Muscle layer of duodenum (tissue), 2 donors: ENCODE measurements at regions not wholly inside any gene's neighbourhood (a gene's known extent, or its start where the extent isn't known, plus 50 kb on each side); places are given as distances from the start of the nearest gene placed in this dataset.
"Not testable (repeated sequence)": the region's sequence is repeated elsewhere in the genome, so short reads cannot be mapped to it uniquely, and the experiment has no call there.

ENCODE experiments used
- H3K27ac ChIP-seq: one replicate; pipeline ENCODE4 v1.7.0; 2013; ENCODE audit warnings: mild to moderate bottlenecking, low read length
- H3K27me3 ChIP-seq: one replicate; pipeline ENCODE4 v1.7.0; 2013; ENCODE audit warnings: low read depth, mild to moderate bottlenecking, control low read depth, low read length
- H3K36me3 ChIP-seq, 2 donors: one replicate each; pipeline ENCODE4 v1.7.0; 2013; ENCODE audit warnings: low read length in 2 of 2, control low read depth in 1 of 2, mild to moderate bottlenecking in 1 of 2; ENCODE audit not compliant: insufficient read depth in 2 of 2, control insufficient read depth in 1 of 2
- H3K4me1 ChIP-seq, 2 donors: one replicate each; pipeline ENCODE4 v1.7.0; 2013; ENCODE audit warnings: low read length in 2 of 2, mild to moderate bottlenecking in 2 of 2, control low read depth in 1 of 2, moderate library complexity in 1 of 2; ENCODE audit not compliant: insufficient read depth in 2 of 2, control insufficient read depth in 1 of 2
- H3K4me3 ChIP-seq, 2 donors: one replicate each; pipeline ENCODE4 v1.7.0; 2013; ENCODE audit warnings: low read length in 2 of 2, low read depth in 1 of 2, mild to moderate bottlenecking in 1 of 2
- H3K9me3 ChIP-seq, 2 donors: one replicate each; pipeline ENCODE4 v1.7.0; 2013; ENCODE audit warnings: low read length in 2 of 2, control low read depth in 1 of 2, mild to moderate bottlenecking in 1 of 2; ENCODE audit not compliant: control insufficient read depth in 1 of 2
- donor health status: healthy.

DNA sequence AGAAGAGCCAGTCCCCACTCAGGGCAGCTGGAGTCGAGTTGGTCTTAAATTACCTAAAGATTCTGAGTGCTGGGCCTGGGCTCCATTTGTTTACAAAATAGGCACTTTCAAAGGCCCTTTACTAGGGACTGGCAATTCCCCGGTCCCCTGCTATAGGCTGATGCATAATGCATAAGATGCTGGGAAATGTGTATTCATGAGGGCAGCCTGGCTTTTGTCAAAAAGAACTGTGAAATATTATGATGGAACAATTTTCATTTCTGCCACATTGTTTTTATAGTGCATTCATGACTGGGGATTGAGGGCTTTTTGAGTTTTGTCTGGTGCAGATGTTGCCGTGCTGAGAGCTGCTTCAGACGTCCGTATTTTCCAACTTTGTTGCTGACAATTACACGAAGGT, 617.0 kb upstream of the CDH5 start:
- Histone ChIP-seq H3K4me3 (no peak overlapping the region), H3K27me3 (no peaks in the 10 kb centered on the region), H3K36me3 (no peaks in the 10 kb centered on the region), H3K27ac (no peak overlapping the region), H3K4me1 (no peaks in the 10 kb centered on the region), H3K9me3 (no peaks in the 10 kb centered on the region)

DNA sequence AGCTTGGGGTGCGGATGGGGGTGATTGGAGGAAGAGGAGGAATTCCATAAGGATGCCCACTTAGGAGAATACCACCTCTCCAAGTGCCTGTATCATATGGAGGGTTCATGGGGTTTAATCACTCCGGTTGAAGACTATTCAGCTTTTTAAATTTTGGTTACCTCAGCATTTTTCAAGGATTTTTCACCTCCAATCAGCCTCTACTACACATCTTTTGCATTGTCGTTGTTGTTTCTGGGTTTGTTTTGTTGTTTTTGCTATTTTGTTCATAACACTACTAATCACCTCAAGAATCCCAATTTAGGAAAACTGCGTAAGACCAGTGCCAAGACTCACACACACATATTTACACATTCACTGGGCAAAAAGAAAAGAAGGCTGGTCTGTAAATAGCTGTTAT, 619.5 kb upstream of the CDH5 start:
- no peaks in the 10 kb centered on the region for H3K27me3 ChIP-seq

DNA sequence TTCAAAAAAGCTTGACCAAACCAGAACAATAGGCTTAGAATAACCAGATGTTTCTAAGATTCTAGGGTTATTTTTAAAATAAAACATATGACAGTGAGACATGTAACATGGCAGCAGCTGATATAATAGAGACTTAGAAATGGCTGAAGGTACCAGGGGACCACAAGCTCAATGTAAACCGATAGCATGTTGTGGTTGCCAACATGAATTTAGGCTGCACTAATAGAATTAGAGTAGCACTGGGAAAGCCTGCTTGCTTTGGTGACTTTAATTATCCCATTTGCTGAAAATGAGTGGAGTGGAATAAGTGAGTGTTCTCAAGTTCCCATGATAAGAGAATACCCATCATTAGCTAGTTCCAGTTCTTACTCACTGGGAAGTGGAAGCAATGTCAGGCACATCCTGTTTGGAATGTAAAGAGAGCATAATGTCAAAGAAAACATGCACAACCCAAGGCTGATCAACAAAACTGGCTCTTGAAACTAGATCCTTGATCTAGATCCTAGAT, 621.2 kb upstream of the CDH5 start:
- Histone ChIP-seq H3K9me3 (no peaks in the 10 kb centered on the region), H3K4me3 (no peak overlapping the region), H3K36me3 (no peaks in the 10 kb centered on the region), H3K27ac (no peak overlapping the region), H3K4me1 (no peaks in the 10 kb centered on the region), H3K27me3 (no peaks in the 10 kb centered on the region)

More for the DNA sequence above, 619.5 kb upstream of the CDH5 start:
- no peaks in the 10 kb centered on the region for H3K36me3 ChIP-seq
- no peak overlapping the region for H3K4me3 ChIP-seq
- H3K27ac ChIP-seq = no peak overlapping the region
- no peaks in the 10 kb centered on the region for H3K4me1 ChIP-seq
- H3K9me3 ChIP-seq = no peaks in the 10 kb centered on the region

DNA sequence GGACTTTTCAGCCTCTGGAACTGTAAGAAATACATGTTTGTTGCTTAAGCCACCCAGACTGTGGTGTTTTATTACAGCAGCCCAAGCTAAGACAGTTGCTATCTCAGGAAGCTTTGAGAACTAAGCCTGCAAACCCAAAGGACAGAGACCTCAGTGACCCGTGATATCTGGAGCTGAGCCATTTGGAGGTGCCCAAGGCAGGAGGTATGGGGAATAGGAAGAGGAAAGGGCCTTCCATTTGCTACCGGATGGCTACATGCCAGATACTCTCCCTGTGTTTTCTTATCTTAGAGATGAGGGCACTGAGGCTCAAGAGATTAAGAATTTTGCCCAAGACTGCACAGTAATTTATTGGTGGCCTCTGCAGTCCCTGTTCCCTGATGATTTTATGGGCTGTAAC, 622.1 kb upstream of the CDH5 start:
- H3K4me3 ChIP-seq = no peak overlapping the region
- no peaks in the 10 kb centered on the region for H3K9me3 ChIP-seq
- no peaks in the 10 kb centered on the region for H3K36me3 ChIP-seq
- no peaks in the 10 kb centered on the region for H3K27me3 ChIP-seq
- H3K27ac ChIP-seq = no peak overlapping the region
- H3K4me1 ChIP-seq = no peaks in the 10 kb centered on the region

DNA sequence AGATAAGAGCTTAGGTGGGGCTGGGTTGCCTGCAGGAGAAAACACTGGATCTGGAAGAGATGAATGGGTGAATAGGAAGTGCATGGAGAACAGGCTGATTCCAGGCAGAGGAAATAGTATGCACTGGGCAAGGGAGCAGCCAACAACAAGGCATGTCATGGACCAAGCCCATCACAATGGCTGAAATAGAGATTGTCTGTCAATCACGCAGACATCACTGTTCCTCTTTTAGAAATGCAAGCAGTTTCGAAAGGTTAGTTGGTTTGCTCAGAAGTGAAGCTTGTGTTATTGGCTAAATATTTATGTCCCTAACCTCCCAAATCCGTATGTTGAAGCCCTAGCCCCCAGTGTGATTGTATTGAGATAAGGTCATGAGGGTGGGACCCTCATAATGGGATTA, 621.7 kb upstream of the CDH11 start:
- no peak overlapping the region for H3K4me3 ChIP-seq
- H3K36me3 ChIP-seq = no peaks in the 10 kb centered on the region
- H3K27me3 ChIP-seq = no peaks in the 10 kb centered on the region
- H3K9me3 ChIP-seq = no peaks in the 10 kb centered on the region
- H3K4me1 ChIP-seq = no peaks in the 10 kb centered on the region
- no peak overlapping the region for H3K27ac ChIP-seq

DNA sequence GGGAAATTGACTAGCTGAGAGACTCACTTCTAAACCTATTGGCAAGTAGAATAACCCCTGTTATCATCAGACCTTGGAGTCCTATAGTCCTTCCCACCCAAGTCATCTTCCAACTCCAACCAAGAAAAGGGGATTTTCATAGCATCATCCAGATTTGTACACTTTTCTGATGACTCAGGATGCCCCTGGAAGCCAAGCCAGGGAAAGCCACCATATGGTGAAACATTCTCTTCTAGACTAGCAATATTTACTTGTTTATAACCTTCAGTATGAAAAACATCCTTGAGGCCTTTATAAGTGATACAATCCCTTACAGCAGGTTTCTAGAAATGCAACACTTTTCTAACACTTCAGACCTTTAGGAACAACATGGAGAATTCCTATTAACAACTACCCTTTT, 618.8 kb upstream of the CDH11 start:
- H3K36me3 ChIP-seq = no peaks in the 10 kb centered on the region

DNA sequence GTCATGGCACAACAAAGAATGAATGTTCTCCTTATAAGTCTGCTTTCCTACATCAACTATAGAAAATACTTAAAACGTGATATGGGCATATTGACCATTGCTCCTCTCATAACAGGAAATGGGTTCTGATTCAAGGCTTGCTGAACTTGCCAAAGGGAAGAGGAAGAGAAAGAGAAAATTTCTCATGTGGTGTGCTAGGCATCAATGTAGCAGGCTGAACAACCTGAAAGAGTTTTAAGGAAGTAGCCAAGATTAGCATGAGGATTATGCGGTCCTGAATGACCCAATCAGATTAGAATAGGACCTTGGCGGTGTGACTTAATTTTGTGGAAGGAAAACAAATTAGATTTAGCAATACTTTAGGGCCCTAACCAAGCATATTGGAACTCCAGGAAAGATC, 617.7 kb upstream of the CDH11 start:
- Histone ChIP-seq H3K36me3 (no peaks in the 10 kb centered on the region), H3K4me3 (no peak overlapping the region), H3K27ac (no peak overlapping the region), H3K4me1 (no peaks in the 10 kb centered on the region), H3K27me3 (no peaks in the 10 kb centered on the region), H3K9me3 (no peaks in the 10 kb centered on the region)

More for the DNA sequence above, 618.8 kb upstream of the CDH11 start:
- Histone ChIP-seq H3K4me3 (no peak overlapping the region), H3K9me3 (no peaks in the 10 kb centered on the region), H3K4me1 (no peaks in the 10 kb centered on the region), H3K27ac (no peak overlapping the region), H3K27me3 (no peaks in the 10 kb centered on the region)

DNA sequence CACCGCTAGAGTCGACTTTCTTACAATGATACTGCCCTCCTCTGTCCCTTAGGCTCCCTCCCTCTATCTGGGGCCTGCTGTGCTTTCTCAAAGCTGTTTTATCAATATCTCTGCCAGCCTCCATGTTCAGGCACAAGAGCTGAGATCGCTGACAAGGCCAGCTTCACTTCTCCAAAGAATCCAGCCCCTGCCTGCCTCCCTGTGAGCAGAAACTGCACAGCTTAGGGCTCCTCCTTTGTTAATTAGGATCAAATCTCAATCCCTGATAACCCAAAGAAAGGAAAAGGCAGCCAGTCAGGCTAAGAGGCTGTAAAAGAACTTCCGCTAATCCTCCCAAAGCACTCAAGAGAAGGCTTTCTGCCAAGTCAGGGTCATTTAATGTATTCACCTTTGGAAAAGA, 616.0 kb upstream of the CDH11 start:
- H3K27me3 ChIP-seq = no peaks in the 10 kb centered on the region
- no peak overlapping the region for H3K4me3 ChIP-seq
- H3K4me1 ChIP-seq = no peaks in the 10 kb centered on the region
- H3K36me3 ChIP-seq = no peaks in the 10 kb centered on the region
- H3K27ac ChIP-seq = no peak overlapping the region
- no peaks in the 10 kb centered on the region for H3K9me3 ChIP-seq

DNA sequence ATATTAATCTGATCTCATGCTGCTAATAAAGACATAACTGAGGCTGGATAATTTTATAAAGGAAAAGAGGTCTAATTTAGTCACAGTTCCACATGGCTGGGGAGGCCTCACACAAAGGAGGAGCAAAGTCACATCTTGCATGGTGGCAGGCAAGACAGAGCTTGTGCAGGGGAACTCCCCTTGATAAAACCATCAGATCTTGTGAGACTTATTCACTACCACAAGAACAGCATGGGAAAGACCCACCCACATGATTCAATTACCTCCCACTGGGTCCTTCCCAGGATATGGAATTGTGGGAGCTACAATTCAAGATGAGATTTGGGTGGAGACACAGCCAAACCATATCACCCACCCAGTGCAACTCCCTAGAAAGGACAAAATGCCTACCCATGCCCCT, 613.8 kb upstream of the CDH11 start:
- not testable (repeated sequence) for H3K4me1 ChIP-seq, H3K27ac ChIP-seq, H3K4me3 ChIP-seq, H3K27me3 ChIP-seq, H3K9me3 ChIP-seq, H3K36me3 ChIP-seq

DNA sequence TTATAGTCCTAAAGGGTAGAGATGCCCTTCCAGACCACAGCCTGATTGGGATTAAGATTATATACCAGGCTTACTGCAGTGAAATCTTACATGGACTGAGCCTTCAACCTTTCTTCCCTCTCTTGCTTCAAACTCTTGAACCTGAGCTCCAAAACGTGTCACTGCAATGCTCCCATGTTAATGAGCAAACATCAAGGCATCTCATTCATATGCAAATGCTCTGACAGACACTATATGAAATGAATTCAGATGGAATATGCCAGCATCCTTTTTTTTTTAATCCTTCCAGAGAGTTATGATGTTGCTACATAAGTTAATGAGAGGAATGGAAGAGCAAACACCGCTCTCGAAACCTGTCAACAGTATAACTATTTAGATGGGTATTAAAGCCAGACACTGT, 611.9 kb upstream of the CDH11 start:
- Histone ChIP-seq H3K27me3 (no peaks in the 10 kb centered on the region), H3K4me3 (no peak overlapping the region), H3K4me1 (no peaks in the 10 kb centered on the region), H3K36me3 (no peaks in the 10 kb centered on the region), H3K9me3 (peaks cover 0 to 7% of the 10 kb centered on the region in 2 donors), H3K27ac (no peak overlapping the region)

DNA sequence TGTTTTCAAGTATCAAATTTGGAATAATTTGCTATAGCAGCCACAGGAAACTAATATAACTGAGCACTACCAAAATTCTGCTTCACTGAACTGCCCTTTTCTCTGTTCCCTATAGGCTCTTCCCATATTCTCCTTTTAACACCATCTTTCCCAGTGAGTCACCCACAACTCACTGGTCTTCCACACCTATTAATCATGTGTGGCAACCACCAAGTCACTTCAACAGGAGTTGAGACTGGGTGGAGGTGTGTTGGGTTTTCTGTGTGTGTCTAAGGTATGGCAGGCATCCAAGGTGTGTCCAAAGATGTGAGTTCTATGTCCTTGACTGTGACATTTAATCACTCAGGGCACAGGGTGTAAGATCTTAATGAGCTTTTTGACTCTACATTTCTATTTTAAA, 610.0 kb upstream of the CDH11 start:
- no peaks in the 10 kb centered on the region for H3K36me3 ChIP-seq
- H3K27ac ChIP-seq = no peak overlapping the region
- H3K4me1 ChIP-seq = no peaks in the 10 kb centered on the region
- H3K4me3 ChIP-seq = no peak overlapping the region
- H3K9me3 ChIP-seq = peaks cover 0 to 7% of the 10 kb centered on the region in 2 donors
- no peaks in the 10 kb centered on the region for H3K27me3 ChIP-seq

DNA sequence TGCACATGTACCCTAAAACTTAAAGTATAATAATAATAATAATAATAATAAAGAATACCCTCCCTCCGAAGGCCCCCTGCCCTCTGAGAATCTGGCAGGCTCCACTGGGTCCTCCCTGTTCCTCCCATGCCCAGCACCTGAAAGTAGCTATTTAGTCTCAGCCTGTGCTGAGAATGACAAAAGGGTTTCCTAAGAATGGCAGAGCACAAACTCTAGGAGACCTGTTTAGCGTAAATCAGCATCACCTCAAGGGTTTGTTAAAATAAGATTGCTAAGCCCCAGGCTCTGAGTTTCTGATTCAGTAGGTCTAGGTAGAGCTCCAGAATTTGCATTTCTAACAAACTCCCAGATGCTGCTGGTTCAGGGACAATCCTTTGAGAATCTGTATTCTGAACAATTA, 606.8 kb upstream of the CDH11 start:
- Histone ChIP-seq H3K9me3 (peaks cover 0 to 7% of the 10 kb centered on the region in 2 donors), H3K4me3 (no peak overlapping the region), H3K27ac (no peak overlapping the region), H3K27me3 (no peaks in the 10 kb centered on the region), H3K4me1 (no peaks in the 10 kb centered on the region), H3K36me3 (no peaks in the 10 kb centered on the region)
